Heart right ventricle (tissue), 16 donors: ENCODE measurements at regions not wholly inside any gene's neighbourhood (a gene's known extent, or its start where the extent isn't known, plus 50 kb on each side); places are given as distances from the start of the nearest gene placed in this dataset.

Source experiments
- ATAC-seq, 8 donors: fragments of 200-7000 bp; cut with Tn5 transposase; one replicate each; pipeline ENCODE4 v1.9.1; 2020; ENCODE audit warnings: mild to moderate bottlenecking in 8 of 8, moderate library complexity in 8 of 8, moderate number of reproducible peaks in 1 of 8
- DNase-seq, 2 donors: peaks; one replicate each; pipeline ENCODE4 v3.0.0-alpha.2; 2020
- H3K27ac ChIP-seq, 10 donors: fragments of 200-600 bp; sonication (generic) in 2 of 10; one replicate each; pipeline versions ENCODE4 v1.5.0 to v1.8.0; 2020 to 2022; ENCODE audit warnings: mild to moderate bottlenecking in 3 of 10
- H3K27me3 ChIP-seq, 7 donors: fragments of 200-600 bp; one replicate each; pipeline ENCODE4 v1.8.0; 2021 to 2022; ENCODE audit warnings: mild to moderate bottlenecking in 2 of 7
- H3K36me3 ChIP-seq, 9 donors: fragments of 200-600 bp; sonication (generic) in 1 of 9; one replicate each; pipeline versions ENCODE4 v1.5.0 to v1.8.0; 2020 to 2022; ENCODE audit warnings: mild to moderate bottlenecking in 2 of 9
- H3K4me1 ChIP-seq, 9 donors: fragments of 200-600 bp; sonication (generic) in 1 of 9; one replicate each; pipeline versions ENCODE4 v1.5.0 to v1.8.0; 2020 to 2022; ENCODE audit warnings: mild to moderate bottlenecking in 4 of 9
- H3K4me3 ChIP-seq, 10 donors: fragments of 200-600 bp; sonication (generic) in 2 of 10; one replicate each; pipeline versions ENCODE4 v1.5.0 to v1.8.0; 2020 to 2022; ENCODE audit warnings: mild to moderate bottlenecking in 7 of 10, moderate library complexity in 2 of 10
- H3K9me3 ChIP-seq, 11 donors: fragments of 200-600 bp in 10 of 11; sonication (generic) in 2 of 11; one replicate each; pipeline versions ENCODE4 v1.5.0 to v1.8.0; 2013 to 2022; ENCODE audit warnings: mild to moderate bottlenecking in 2 of 11, control low read depth in 1 of 11, moderate library complexity in 1 of 11
- WGBS, 2 donors: extraction: QIAGEN DNeasy Blood & Tissue Kit; methylation state at CpG; one replicate each; pipeline ENCODE4 v1.1.7; 2013; ENCODE audit warnings: inconsistent platforms in 1 of 2; 5-methylcytosine and 5-hydroxymethylcytosine counted together
- intact Hi-C, 10 donors: fragments of 100-400 bp; cut with DNase I; formaldehyde crosslinking; loops; one replicate each; pipeline versions ENCODE4 v1.11.1 to v1.14.2; 2022
- TF ChIP-seq, protein P1 (sequence below), 9 donors: fragments of 200-600 bp; sonication (generic) in 2 of 9; IDR thresholded peaks; one replicate each; pipeline versions ENCODE4 v1.5.0 to v1.8.0; 2021 to 2022; ENCODE audit warnings: antibody characterized with exemption in 9 of 9, mild to moderate bottlenecking in 5 of 9, moderate library complexity in 1 of 9
- donor health status: Arrhythmogenic right ventricular cardiomyopathy.
- donor health status: ischemic (EF 13 %, LVEDD 7.1; RV severe dilation, severe dysfunction).
- donor health status: healthy with polysubstance abuse.
- donor health status: DM: no; HTN: yes; CAD: no.
- donor health status: DM: no; HTN: no; CAD: no.
- donor health status: ischemic (EF 25% LVEDD 6.9; RV normal size, moderate dysfunction).
- donor health status: ischemic (EF 25% LVEDD 5.7; RV mildly dilated, moderate dysfunction).
- donor health status: healthy.
- donor health status: DM: yes; HTN: yes; CAD: no.
- donor health status: Ischemic cardiomyopathy.
- donor health status: ischemic (EF 35%, LVEDD 5.7; RV mildly dilated, moderate dysfunction).
- donor health status: nonischemic (EF 11% LVEDD 7.7; RV severe dilation, severe dysfunction).
- donor health status: DM: yes; HTN: yes; CAD: no.
- donor health status: PGD.
- donor health status: ischemic (EF 29% LVEDD 5.4; RV normal size, mild dysfunction).
- donor health status: nonischemic (EF 23%, LVEDD 6.1; RV moderate dilation, normal function).

DNA sequence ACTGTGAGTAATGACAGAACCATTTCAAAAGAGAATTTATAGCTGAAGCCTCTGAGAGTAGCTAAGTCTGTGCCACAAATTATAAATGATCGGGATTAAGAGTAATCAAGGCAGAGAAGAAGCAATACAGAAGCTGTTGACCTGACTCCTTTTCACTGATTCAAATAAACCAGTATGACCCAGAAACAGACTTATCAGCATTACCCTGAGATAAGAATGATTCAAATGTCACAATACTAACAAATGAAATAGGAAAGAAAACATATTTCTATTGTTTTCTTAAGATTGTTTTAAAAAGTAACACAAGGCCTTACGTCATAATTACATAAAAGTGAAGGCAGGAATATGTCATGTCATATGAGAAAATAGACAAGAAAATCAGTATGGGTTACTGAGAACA is 1534.6 kb downstream of the SI start:
- Histone ChIP-seq H3K27ac (no peak overlapping the region), H3K9me3 (no peaks in the 10 kb centered on the region), H3K4me3 (no peak overlapping the region), H3K27me3 (no peaks in the 10 kb centered on the region), H3K36me3 (no peaks in the 10 kb centered on the region), H3K4me1 (no peaks in the 10 kb centered on the region)
- no peak for ATAC-seq
- TF ChIP-seq, protein P1, sequence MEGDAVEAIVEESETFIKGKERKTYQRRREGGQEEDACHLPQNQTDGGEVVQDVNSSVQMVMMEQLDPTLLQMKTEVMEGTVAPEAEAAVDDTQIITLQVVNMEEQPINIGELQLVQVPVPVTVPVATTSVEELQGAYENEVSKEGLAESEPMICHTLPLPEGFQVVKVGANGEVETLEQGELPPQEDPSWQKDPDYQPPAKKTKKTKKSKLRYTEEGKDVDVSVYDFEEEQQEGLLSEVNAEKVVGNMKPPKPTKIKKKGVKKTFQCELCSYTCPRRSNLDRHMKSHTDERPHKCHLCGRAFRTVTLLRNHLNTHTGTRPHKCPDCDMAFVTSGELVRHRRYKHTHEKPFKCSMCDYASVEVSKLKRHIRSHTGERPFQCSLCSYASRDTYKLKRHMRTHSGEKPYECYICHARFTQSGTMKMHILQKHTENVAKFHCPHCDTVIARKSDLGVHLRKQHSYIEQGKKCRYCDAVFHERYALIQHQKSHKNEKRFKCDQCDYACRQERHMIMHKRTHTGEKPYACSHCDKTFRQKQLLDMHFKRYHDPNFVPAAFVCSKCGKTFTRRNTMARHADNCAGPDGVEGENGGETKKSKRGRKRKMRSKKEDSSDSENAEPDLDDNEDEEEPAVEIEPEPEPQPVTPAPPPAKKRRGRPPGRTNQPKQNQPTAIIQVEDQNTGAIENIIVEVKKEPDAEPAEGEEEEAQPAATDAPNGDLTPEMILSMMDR (IDR thresholded peaks at IDR 0.05): no peak
- 54 to 64% methylated on average over 2 of the region's 2 CpGs for WGBS, 2 donors
- intact Hi-C loops: loop anchor here in 2 of 10 donors (5.0 kb wide), 2 partner anchors 156 to 899 kb away; no protein-coding TSS in a partner anchor
- no peak for DNase-seq

GRCh38 chr3:163541629-163542028 is 1536.7 kb downstream of the SI start:
- Histone ChIP-seq H3K27ac (no peak overlapping the region), H3K4me3 (no peak overlapping the region), H3K36me3 (no peaks in the 10 kb centered on the region), H3K4me1 (no peaks in the 10 kb centered on the region), H3K9me3 (no peaks in the 10 kb centered on the region), H3K27me3 (no peaks in the 10 kb centered on the region)
- TF ChIP-seq, protein P1 (IDR thresholded peaks at IDR 0.05): no peak
- 72 to 77% methylated on average over 1 of the region's 1 CpG for WGBS, 2 donors
- no peak for ATAC-seq
- intact Hi-C loops: loop anchor here in 2 of 10 donors (5.0 kb wide), 2 partner anchors 154 to 901 kb away; no protein-coding TSS in a partner anchor
- no peak for DNase-seq

DNA sequence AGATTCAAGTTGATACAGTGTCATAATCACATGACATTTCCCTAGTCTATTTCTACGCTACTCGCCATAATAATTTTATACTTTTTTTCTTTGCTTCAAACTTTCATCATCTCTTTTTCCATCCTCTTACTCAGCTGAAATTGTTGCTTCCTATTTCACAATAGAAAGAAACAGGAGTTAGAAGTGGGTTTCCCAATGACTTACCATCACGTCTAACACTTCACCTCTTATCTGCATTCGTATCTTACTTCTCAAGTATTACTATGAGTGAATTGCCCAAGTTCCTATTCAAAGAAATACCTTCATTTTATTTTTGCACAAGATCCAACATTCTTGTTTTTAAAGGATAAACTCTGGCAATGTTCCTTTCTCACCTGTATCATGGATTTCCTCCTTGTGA is 1539.9 kb downstream of the SI start:
- ATAC-seq: no peak
- 93 to 95% methylated on average over 4 of the region's 4 CpGs for WGBS, 2 donors
- no peaks in the 10 kb centered on the region for H3K4me1 ChIP-seq
- H3K4me3 ChIP-seq: no peak overlapping the region
- H3K27me3 ChIP-seq: no peaks in the 10 kb centered on the region
- DNase-seq: no peak
- TF ChIP-seq, protein P1 (IDR thresholded peaks at IDR 0.05): no peak
- no peaks in the 10 kb centered on the region for H3K9me3 ChIP-seq
- H3K27ac ChIP-seq: no peak overlapping the region
- intact Hi-C loops: no loop called here
- no peaks in the 10 kb centered on the region for H3K36me3 ChIP-seq

DNA sequence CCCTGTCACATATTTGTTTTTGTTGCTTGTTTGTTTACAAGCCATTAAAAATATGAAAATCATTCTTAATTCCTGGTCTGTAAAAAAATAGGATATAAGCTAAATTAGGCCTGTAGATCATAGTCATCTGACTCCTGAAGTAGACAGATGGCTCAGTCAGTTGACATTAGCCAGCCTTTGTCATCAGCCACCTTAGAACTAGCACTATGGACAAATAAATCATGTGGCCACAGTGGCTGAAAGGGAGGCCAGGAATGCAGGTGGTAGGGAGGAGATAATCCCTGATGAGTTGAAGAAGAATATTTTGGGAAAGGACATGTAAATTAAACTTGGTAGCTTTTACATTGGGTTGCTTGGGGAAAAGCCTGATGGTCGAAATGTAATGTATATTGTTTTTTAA is 1544.9 kb downstream of the SI start:
- TF ChIP-seq, protein P1 (IDR thresholded peaks at IDR 0.05): no peak
- WGBS, 2 donors: 77 to 84% methylated on average over 1 of the region's 1 CpG

More for the DNA sequence above, 1544.9 kb downstream of the SI start:
- Histone ChIP-seq H3K4me1 (no peaks in the 10 kb centered on the region), H3K27ac (no peak overlapping the region), H3K27me3 (no peaks in the 10 kb centered on the region), H3K4me3 (no peak overlapping the region), H3K36me3 (no peaks in the 10 kb centered on the region), H3K9me3 (peaks cover 0 to 13% (median 0%) of the 10 kb centered on the region in 11 donors)
- DNase-seq: no peak
- intact Hi-C loops: no loop called here
- ATAC-seq: no peak
